Mucosa of descending colon (tissue), 3 donors: ENCODE measurements at regions not wholly inside any gene's neighbourhood (a gene's known extent, or its start where the extent isn't known, plus 50 kb on each side); places are given as distances from the start of the nearest gene placed in this dataset.

ENCODE experiments used
- ATAC-seq: fragments of 200-7000 bp; cut with Tn5 transposase; one replicate; pipeline ENCODE4 v1.9.1; 2020; ENCODE audit warnings: mild to moderate bottlenecking, moderate library complexity
- DNase-seq, 3 donors: peaks; one replicate each; pipeline ENCODE4 v3.0.0-alpha.2; 2020
- H3K36me3 ChIP-seq: fragments of 200-600 bp; one replicate; pipeline ENCODE4 v1.8.0; 2021; ENCODE audit warnings: low read depth, mild to moderate bottlenecking
- H3K4me1 ChIP-seq: fragments of 200-600 bp; one replicate; pipeline ENCODE4 v1.8.0; 2021; ENCODE audit warnings: low read depth, mild to moderate bottlenecking
- H3K4me3 ChIP-seq: fragments of 200-600 bp; one replicate; pipeline ENCODE4 v1.8.0; 2021; ENCODE audit warnings: mild to moderate bottlenecking
- H3K9me3 ChIP-seq: fragments of 200-600 bp; one replicate; pipeline ENCODE4 v1.8.0; 2021; ENCODE audit warnings: mild to moderate bottlenecking
- CTCF ChIP-seq: fragments of 200-600 bp; IDR thresholded peaks from one replicate; pipeline ENCODE4 v1.8.0; 2022; ENCODE audit warnings: antibody characterized with exemption, mild to moderate bottlenecking
- intact Hi-C, 2 donors: fragments of 100-400 bp; cut with DNase I in 1 of 2; cut with micrococcal nuclease in 1 of 2; formaldehyde crosslinking; loops; one replicate each; pipeline versions ENCODE4 v1.11.0 to v1.11.1; 2022; cut with DNase I, micrococcal nuclease
- donor health status: DM: no; HTN: no; CAD: no; lungs with moderate emphysema.
- donor health status: DM: no; HTN: no; CAD: no.
- donor health status: DM: no; HTN: yes; CAD: no.

- ATAC-seq = no peak
- intact Hi-C loops = no loop called here
These were observed 257.4 kb upstream of the XYLT1 start for GRCh38 chr16:17728196-17728595.

GRCh38 chr16:17724242-17724898, 253.6 kb upstream of the XYLT1 start:
- H3K4me3 ChIP-seq = no peak overlapping the region
- H3K4me1 ChIP-seq = no peaks in the 10 kb centered on the region
- H3K9me3 ChIP-seq = no peaks in the 10 kb centered on the region
- TF ChIP-seq CTCF = no peak
- intact Hi-C loops = no loop called here
- H3K36me3 ChIP-seq = no peaks in the 10 kb centered on the region
- DNase-seq (no peak), ATAC-seq (no peak)

More at GRCh38 chr16:17728196-17728595, 257.4 kb upstream of the XYLT1 start:
- no peak for DNase-seq
- TF ChIP-seq CTCF = no peak
- Histone ChIP-seq H3K9me3 (no peaks in the 10 kb centered on the region), H3K4me1 (no peaks in the 10 kb centered on the region), H3K36me3 (no peaks in the 10 kb centered on the region), H3K4me3 (no peak overlapping the region)

- no peak for TF ChIP-seq CTCF
- no peak for ATAC-seq
These were observed 252.9 kb upstream of the XYLT1 start for GRCh38 chr16:17723531-17724134.

GRCh38 chr16:17718495-17718894, 247.7 kb upstream of the XYLT1 start:
- TF ChIP-seq CTCF = no peak
- no peak for ATAC-seq
- intact Hi-C loops = no loop called here

More at GRCh38 chr16:17723531-17724134, 252.9 kb upstream of the XYLT1 start:
- DNase-seq = no peak
- H3K4me3 ChIP-seq = no peak overlapping the region
- no peaks in the 10 kb centered on the region for H3K9me3 ChIP-seq
- H3K36me3 ChIP-seq = no peaks in the 10 kb centered on the region
- no peaks in the 10 kb centered on the region for H3K4me1 ChIP-seq
- intact Hi-C loops = no loop called here

GRCh38 chr16:17705847-17706246, 235.1 kb upstream of the XYLT1 start:
- intact Hi-C loops = no loop called here
- Histone ChIP-seq H3K4me1 (no peaks in the 10 kb centered on the region), H3K9me3 (no peaks in the 10 kb centered on the region), H3K4me3 (no peak overlapping the region), H3K36me3 (no peaks in the 10 kb centered on the region)
- no peak for TF ChIP-seq CTCF
- ATAC-seq = no peak
- no peak for DNase-seq

More at GRCh38 chr16:17718495-17718894, 247.7 kb upstream of the XYLT1 start:
- H3K4me3 ChIP-seq = no peak overlapping the region
- H3K4me1 ChIP-seq = no peaks in the 10 kb centered on the region
- H3K9me3 ChIP-seq = no peaks in the 10 kb centered on the region
- no peaks in the 10 kb centered on the region for H3K36me3 ChIP-seq
- DNase-seq = no peak
